ENCODE measurements at regions not wholly inside any gene's neighbourhood (a gene's known extent, or its start where the extent isn't known, plus 50 kb on each side); places are given as distances from the start of the nearest gene placed in this dataset.

DNA sequence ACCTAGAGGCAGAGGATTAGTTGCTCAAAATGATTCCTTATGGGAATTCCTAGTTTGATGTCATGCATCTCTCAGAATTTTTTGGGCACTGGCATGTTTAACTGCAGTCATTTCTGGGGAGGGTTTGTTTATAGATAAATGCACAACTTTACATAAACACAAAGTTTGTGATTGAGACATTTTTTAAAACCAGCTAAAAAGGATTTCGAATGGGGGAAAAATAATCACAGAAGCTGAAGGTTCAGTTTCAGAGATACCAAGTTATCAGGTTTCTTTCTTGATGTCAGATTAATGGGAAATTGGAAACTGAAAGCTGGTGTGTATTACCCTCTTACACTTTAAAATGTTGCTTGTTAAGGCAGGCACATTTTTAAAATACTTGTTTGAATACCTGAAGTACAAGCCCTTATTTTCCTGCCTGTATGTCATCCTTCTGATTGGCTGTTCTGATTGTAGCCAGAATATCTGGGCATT, 72.1 kb downstream of the DISP1 start:
- no peaks in the 10 kb centered on the region for H3K9me3 ChIP-seq
- ATAC-seq (no peak), DNase-seq (no peak)
- H3K4me3 ChIP-seq = no peak overlapping the region
- no peaks in the 10 kb centered on the region for H3K4me1 ChIP-seq (ENCODE audit: low read depth)
- TF ChIP-seq, protein P1, sequence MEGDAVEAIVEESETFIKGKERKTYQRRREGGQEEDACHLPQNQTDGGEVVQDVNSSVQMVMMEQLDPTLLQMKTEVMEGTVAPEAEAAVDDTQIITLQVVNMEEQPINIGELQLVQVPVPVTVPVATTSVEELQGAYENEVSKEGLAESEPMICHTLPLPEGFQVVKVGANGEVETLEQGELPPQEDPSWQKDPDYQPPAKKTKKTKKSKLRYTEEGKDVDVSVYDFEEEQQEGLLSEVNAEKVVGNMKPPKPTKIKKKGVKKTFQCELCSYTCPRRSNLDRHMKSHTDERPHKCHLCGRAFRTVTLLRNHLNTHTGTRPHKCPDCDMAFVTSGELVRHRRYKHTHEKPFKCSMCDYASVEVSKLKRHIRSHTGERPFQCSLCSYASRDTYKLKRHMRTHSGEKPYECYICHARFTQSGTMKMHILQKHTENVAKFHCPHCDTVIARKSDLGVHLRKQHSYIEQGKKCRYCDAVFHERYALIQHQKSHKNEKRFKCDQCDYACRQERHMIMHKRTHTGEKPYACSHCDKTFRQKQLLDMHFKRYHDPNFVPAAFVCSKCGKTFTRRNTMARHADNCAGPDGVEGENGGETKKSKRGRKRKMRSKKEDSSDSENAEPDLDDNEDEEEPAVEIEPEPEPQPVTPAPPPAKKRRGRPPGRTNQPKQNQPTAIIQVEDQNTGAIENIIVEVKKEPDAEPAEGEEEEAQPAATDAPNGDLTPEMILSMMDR (IDR thresholded peaks at IDR 0.05) = no peak
- H3K36me3 ChIP-seq (ENCODE audit: low read depth) = no peaks in the 10 kb centered on the region
- intact Hi-C loops (cut with DNase I, micrococcal nuclease) = no loop called here

DNA sequence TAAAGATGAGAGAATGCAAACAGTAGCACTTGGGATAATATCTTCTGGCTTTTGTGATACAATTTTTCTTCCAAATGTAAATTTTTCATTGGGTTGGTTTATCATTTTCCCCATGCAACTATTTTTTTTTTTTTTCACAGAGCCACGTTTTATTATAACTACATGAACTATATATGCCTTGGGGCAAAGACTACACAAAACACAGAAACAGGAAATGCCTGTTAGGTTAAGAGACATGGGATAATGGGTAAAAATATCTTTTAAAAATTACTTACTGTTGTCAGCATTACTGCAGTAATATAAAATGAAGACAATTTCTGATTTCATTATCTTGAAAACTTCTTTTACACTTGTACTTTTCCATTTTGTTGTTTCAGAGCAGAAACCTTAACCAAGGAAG, 74.6 kb downstream of the DISP1 start:
- TF ChIP-seq, protein P1 (IDR thresholded peaks at IDR 0.05) = no peak
- H3K4me3 ChIP-seq = no peak overlapping the region
- no peaks in the 10 kb centered on the region for H3K4me1 ChIP-seq (ENCODE audit: low read depth)
- ATAC-seq (no peak), DNase-seq (no peak)
- intact Hi-C loops (cut with DNase I, micrococcal nuclease) = no loop called here
- H3K9me3 ChIP-seq = no peaks in the 10 kb centered on the region
- no peaks in the 10 kb centered on the region for H3K36me3 ChIP-seq (ENCODE audit: low read depth)

DNA sequence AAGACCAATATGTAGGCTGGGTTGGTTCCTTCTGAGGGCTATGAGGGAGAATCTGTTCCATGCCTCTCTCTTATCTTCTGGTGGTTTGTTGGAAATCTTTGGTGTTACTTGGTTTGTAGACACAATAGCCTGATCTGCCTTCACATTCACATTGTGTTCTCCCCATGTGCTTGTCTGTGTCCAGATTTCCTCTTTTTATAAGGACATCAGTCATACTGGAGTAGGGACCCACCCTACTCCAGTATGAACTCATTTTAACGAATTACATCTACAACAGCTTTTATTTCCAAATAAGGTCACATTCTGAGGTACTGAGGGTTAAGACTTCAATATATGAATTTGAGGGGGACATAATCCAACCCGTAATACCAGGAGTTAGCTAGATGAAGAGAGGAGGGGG, 75.9 kb downstream of the DISP1 start:
- TF ChIP-seq, protein P1 (IDR thresholded peaks at IDR 0.05) = no peak
- no peaks in the 10 kb centered on the region for H3K36me3 ChIP-seq (ENCODE audit: low read depth)
- H3K4me3 ChIP-seq = no peak overlapping the region
- H3K4me1 ChIP-seq (ENCODE audit: low read depth) = no peaks in the 10 kb centered on the region
- DNase-seq (no peak), ATAC-seq (no peak)
- no peaks in the 10 kb centered on the region for H3K9me3 ChIP-seq
- intact Hi-C loops (cut with DNase I, micrococcal nuclease) = no loop called here

DNA sequence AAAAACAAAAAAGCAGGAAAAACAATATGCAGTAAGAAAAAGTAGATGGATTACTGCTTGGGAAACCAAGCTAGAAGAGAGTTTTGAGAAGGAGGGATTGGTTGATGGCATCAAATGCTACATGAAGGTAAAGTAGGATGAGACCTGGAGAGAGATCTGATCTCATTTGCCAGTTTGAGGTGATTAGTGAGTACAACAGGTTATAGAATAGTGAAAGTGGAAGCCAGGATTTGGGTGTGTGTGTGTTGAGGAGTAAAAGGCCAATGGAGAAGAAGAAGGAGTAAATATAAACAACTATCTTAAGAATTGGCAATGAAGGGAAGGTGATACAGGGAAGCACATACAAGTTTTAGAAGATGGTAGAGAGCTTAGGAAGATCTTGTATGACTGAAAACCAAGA, 76.7 kb downstream of the DISP1 start:
- Histone ChIP-seq H3K4me1 (ENCODE audit: low read depth) (no peaks in the 10 kb centered on the region), H3K4me3 (no peak overlapping the region), H3K36me3 (ENCODE audit: low read depth) (no peaks in the 10 kb centered on the region), H3K9me3 (no peaks in the 10 kb centered on the region)
- DNase-seq (no peak), ATAC-seq (peak; percentile 30)
- intact Hi-C loops (cut with DNase I, micrococcal nuclease) = no loop called here
- TF ChIP-seq, protein P1 (IDR thresholded peaks at IDR 0.05) = no peak

DNA sequence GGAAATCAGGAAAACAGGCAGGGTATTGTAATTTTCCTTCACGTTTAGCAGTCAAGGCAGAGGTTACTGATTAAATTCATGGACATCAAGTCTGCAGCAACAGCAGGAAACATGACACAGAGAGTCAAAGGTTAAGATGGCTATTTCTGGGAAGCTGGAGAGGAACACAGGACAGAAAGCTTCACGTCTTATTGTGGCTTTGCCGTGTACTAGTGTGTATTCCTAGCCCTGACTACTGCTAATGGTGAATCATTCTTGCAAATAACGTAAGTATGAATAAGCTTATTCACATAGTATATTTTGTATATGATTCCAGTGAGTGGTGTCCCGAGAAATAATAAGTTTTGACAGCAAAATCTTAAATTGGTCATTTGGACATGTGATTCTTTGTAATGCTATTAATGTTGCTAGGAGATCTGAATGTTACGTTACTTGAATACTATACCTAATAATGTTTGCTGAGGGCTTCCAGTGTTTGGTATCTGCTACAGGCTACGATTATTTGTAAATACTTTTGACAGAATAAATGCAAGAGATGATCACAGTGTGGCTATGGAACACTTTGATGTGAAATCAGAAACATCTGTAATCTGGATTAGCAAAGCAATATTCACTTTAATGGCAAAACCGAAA, 77.4 kb downstream of the DISP1 start:
- TF ChIP-seq, protein P1 (IDR thresholded peaks at IDR 0.05) = no peak
- no peak overlapping the region for H3K4me3 ChIP-seq
- no peaks in the 10 kb centered on the region for H3K36me3 ChIP-seq (ENCODE audit: low read depth)
- peak; percentile 51 for ATAC-seq
- no peaks in the 10 kb centered on the region for H3K9me3 ChIP-seq
- DNase-seq = no peak
- intact Hi-C loops (cut with DNase I, micrococcal nuclease) = no loop called here
- no peaks in the 10 kb centered on the region for H3K4me1 ChIP-seq (ENCODE audit: low read depth)

DNA sequence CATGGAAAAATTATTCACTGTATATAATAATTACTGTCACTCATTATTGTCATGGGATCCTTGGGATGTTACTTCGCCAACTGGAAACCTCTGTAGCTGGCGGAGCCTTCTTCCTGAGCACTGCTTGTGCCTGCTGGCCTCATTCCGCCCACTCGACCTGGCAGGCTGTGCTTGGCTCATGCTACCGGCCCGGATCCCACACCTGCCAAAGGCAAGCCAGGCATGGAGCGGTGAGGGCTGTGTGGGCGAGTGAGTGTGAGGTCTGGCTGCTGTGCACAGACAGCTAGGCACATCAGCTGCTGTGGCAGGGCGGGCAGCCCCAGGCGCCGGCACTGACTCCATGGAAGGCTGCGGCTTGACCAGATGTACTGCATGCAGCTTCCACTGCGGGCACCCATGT, 78.4 kb downstream of the DISP1 start:
- intact Hi-C loops (cut with DNase I, micrococcal nuclease) = no loop called here
- TF ChIP-seq, protein P1 (IDR thresholded peaks at IDR 0.05) = no peak
- Histone ChIP-seq H3K36me3 (ENCODE audit: low read depth) (no peaks in the 10 kb centered on the region), H3K4me1 (ENCODE audit: low read depth) (peaks cover 4% of the 10 kb centered on the region), H3K4me3 (no peak overlapping the region), H3K9me3 (no peaks in the 10 kb centered on the region)
- ATAC-seq (no peak), DNase-seq (no peak)
